Suprapubic skin (tissue), 3 donors: ENCODE measurements at regions not wholly inside any gene's neighbourhood (a gene's known extent, or its start where the extent isn't known, plus 50 kb on each side); places are given as distances from the start of the nearest gene placed in this dataset.

ENCODE experiments used
- CTCF ChIP-seq, 2 donors: fragments of 200-600 bp in 1 of 2; fragments of 450-650 bp in 1 of 2; sonication (generic) in 1 of 2; IDR thresholded peaks; one replicate each; pipeline ENCODE4 v1.5.1; 2016 to 2019; ENCODE audit warnings: antibody characterized with exemption in 2 of 2, mild to moderate bottlenecking in 1 of 2, moderate library complexity in 1 of 2
- POLR2AphosphoS5 ChIP-seq, 3 donors: sonication (generic); formaldehyde crosslinking; IDR thresholded peaks; one replicate each; pipeline ENCODE4 v1.6.1; 2017; ENCODE audit warnings: antibody characterized with exemption in 3 of 3

DNA sequence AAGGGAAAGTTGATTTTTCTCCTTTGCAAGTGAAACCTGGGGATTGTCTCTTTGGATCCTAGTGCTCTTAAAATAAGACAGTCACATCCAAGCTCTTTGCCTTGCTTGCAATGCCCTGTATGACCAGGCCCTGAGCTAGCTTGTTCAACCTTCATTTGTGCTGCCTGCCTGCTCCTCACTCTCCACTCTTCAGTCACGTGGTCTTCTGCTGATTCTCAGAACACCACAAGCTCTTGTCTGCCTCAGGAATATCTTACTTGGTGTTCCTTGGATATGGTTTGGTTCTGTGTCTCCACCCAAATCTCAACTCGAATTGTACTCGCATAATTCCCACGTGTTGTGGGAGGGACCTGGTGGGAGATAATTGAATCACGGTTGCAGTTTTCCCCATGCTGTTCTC lies 318.7 kb downstream of the RMST start:
- TF ChIP-seq POLR2AphosphoS5 (IDR thresholded peaks at IDR 0.05) (no peak), CTCF (IDR thresholded peaks at IDR 0.05) (no peak)
